Glutamatergic neuron (in vitro differentiated cells): ENCODE measurements at regions not wholly inside any gene's neighbourhood (a gene's known extent, or its start where the extent isn't known, plus 50 kb on each side); places are given as distances from the start of the nearest gene placed in this dataset.
A peak's percentile ranks its signal among the peaks of the same experiment; 100 is the strongest.

Experiments
- DNase-seq: peaks from one replicate; pipeline ENCODE4 v3.0.0; 2022
- H3K27ac Mint-ChIP-seq: one replicate; pipeline ENCODE4 v1.8.0; 2020; ENCODE audit warnings: mild to moderate bottlenecking, mixed read lengths, inconsistent platforms; ENCODE audit not compliant: unreplicated experiment
- H3K27me3 Mint-ChIP-seq: one replicate; pipeline ENCODE4 v1.8.0; 2020; ENCODE audit warnings: mild to moderate bottlenecking, moderate library complexity, mixed read lengths, inconsistent platforms; ENCODE audit not compliant: unreplicated experiment
- H3K36me3 Mint-ChIP-seq: one replicate; pipeline ENCODE4 v1.8.0; 2020; ENCODE audit warnings: mild to moderate bottlenecking, mixed read lengths, inconsistent platforms; ENCODE audit not compliant: unreplicated experiment
- H3K4me1 Mint-ChIP-seq: one replicate; pipeline ENCODE4 v1.8.0; 2020; ENCODE audit warnings: mild to moderate bottlenecking, low read depth, mixed read lengths, inconsistent platforms; ENCODE audit not compliant: unreplicated experiment
- H3K4me3 Mint-ChIP-seq: one replicate; pipeline ENCODE4 v1.8.0; 2020; ENCODE audit warnings: mild to moderate bottlenecking, mixed read lengths, inconsistent platforms; ENCODE audit not compliant: unreplicated experiment
- H3K9me3 Mint-ChIP-seq: one replicate; pipeline ENCODE4 v1.8.0; 2020; ENCODE audit warnings: mild to moderate bottlenecking, moderate library complexity, mixed read lengths, inconsistent platforms; ENCODE audit not compliant: unreplicated experiment
- TF ChIP-seq, protein P1 (sequence below): fragments of 200-600 bp; sonication (generic); IDR thresholded peaks from one replicate; pipeline ENCODE4 v1.5.0; 2021; ENCODE audit not compliant: partially characterized antibody, unreplicated experiment

DNA sequence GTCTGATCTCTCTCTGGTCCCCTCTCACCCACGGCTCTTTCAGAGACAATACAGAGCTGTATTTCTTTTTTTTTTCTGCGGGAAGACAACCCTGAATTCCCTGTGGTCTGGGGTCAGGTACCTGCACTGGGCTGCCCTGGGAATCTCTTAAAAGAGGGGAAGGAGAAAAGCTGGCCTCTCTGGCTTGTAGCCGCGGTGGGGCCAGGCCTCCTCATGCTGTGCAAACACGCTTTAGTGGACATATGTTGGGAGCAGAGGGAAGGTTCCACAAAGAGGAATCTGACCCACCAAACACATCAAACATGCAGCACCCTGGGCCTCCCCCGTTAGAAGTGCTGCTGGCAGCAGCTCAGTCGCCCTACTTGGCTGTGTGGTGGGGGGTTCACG, 143.7 kb upstream of the ZFHX3 start:
- Mint-ChIP-seq H3K9me3 (peaks cover 5% of the 10 kb centered on the region), H3K27me3 (peaks cover 7% of the 10 kb centered on the region), H3K4me1 (peaks cover 19% of the 10 kb centered on the region), H3K27ac (peak overlapping the region; percentile 43), H3K4me3 (peak overlapping the region; percentile 44), H3K36me3 (peaks cover 5% of the 10 kb centered on the region)
- TF ChIP-seq, protein P1, sequence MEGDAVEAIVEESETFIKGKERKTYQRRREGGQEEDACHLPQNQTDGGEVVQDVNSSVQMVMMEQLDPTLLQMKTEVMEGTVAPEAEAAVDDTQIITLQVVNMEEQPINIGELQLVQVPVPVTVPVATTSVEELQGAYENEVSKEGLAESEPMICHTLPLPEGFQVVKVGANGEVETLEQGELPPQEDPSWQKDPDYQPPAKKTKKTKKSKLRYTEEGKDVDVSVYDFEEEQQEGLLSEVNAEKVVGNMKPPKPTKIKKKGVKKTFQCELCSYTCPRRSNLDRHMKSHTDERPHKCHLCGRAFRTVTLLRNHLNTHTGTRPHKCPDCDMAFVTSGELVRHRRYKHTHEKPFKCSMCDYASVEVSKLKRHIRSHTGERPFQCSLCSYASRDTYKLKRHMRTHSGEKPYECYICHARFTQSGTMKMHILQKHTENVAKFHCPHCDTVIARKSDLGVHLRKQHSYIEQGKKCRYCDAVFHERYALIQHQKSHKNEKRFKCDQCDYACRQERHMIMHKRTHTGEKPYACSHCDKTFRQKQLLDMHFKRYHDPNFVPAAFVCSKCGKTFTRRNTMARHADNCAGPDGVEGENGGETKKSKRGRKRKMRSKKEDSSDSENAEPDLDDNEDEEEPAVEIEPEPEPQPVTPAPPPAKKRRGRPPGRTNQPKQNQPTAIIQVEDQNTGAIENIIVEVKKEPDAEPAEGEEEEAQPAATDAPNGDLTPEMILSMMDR: no peak
- DNase-seq: peak; percentile 24

- DNase-seq: peak; percentile 24
- Mint-ChIP-seq H3K9me3 (peaks cover 5% of the 10 kb centered on the region), H3K4me1 (peaks cover 19% of the 10 kb centered on the region), H3K4me3 (peak overlapping the region; percentile 44), H3K27ac (peak overlapping the region; percentile 34), H3K27me3 (peaks cover 5% of the 10 kb centered on the region), H3K36me3 (peaks cover 5% of the 10 kb centered on the region)
- TF ChIP-seq, protein P1: no peak
Measured at GRCh38 chr16:73190688-73191659, 143.0 kb upstream of the ZFHX3 start.

- Mint-ChIP-seq H3K4me3 (no peak overlapping the region), H3K36me3 (peaks cover 5% of the 10 kb centered on the region), H3K27ac (no peak overlapping the region), H3K4me1 (peaks cover 17% of the 10 kb centered on the region), H3K9me3 (peaks cover 5% of the 10 kb centered on the region), H3K27me3 (peaks cover 7% of the 10 kb centered on the region)
- DNase-seq: no peak
- TF ChIP-seq, protein P1: no peak
Measured at GRCh38 chr16:73190256-73190655, 142.3 kb upstream of the ZFHX3 start.

- Mint-ChIP-seq H3K4me3 (no peak overlapping the region), H3K36me3 (peaks cover 5% of the 10 kb centered on the region), H3K4me1 (peaks cover 17% of the 10 kb centered on the region), H3K9me3 (peaks cover 5% of the 10 kb centered on the region), H3K27me3 (peaks cover 7% of the 10 kb centered on the region), H3K27ac (no peak overlapping the region)
- DNase-seq: no peak
- TF ChIP-seq, protein P1: no peak
Measured at GRCh38 chr16:73189136-73189535, 141.2 kb upstream of the ZFHX3 start.
